Activated CD4-positive, alpha-beta T cell treated with anti-CD3 and anti-CD28 coated beads for 36 hours (primary cell): ENCODE measurements at regions not wholly inside any gene's neighbourhood (a gene's known extent, or its start where the extent isn't known, plus 50 kb on each side); places are given as distances from the start of the nearest gene placed in this dataset.

Experiments used
- ATAC-seq: fragments of 200-7000 bp; cut with Tn5 transposase; one replicate; pipeline ENCODE4 v1.10.0; 2021; ENCODE audit warnings: mild to moderate bottlenecking, moderate library complexity
- CTCF ChIA-PET: fragments of 350-600 bp; sonication (Branson Sonifier 250); formaldehyde crosslinking; loops from one replicate; lab custom pipeline; 2021; ENCODE audit warnings: antibody characterized with exemption; lab: Charles Lee
- POLR2A ChIA-PET: fragments of 350-600 bp; sonication (Branson Sonifier 250); formaldehyde crosslinking; loops from one replicate; lab custom pipeline; 2021; ENCODE audit warnings: antibody characterized with exemption, inconsistent platforms; lab: Charles Lee
- DNase-seq: peaks from one replicate; pipeline ENCODE4 v3.0.0-alpha.2; 2020
- H3K27ac Mint-ChIP-seq: one replicate; pipeline ENCODE4 v1.8.0; 2021; ENCODE audit warnings: mixed read lengths
- H3K27me3 Mint-ChIP-seq: one replicate; pipeline ENCODE4 v1.8.0; 2021; ENCODE audit warnings: mixed read lengths
- H3K36me3 Mint-ChIP-seq: one replicate; pipeline ENCODE4 v1.8.0; 2021; ENCODE audit warnings: low read depth, mixed read lengths
- H3K4me1 Mint-ChIP-seq: one replicate; pipeline ENCODE4 v1.8.0; 2021; ENCODE audit warnings: mixed read lengths
- H3K4me3 Mint-ChIP-seq: one replicate; pipeline ENCODE4 v1.8.0; 2021; ENCODE audit warnings: mild to moderate bottlenecking, moderate library complexity, mixed read lengths
- H3K9me3 Mint-ChIP-seq: one replicate; pipeline ENCODE4 v1.8.0; 2021; ENCODE audit warnings: low read depth, mixed read lengths
- intact Hi-C, 2 experiments: fragments of 100-400 bp; cut with DNase I in 1 of 2; cut with micrococcal nuclease in 1 of 2; formaldehyde crosslinking; loops; one replicate each; pipeline versions ENCODE4 v1.14.2 to v1.15.1; 2022 to 2024; cut with DNase I, micrococcal nuclease

- intact Hi-C loops: no loop called here
- H3K36me3 Mint-ChIP-seq: no peaks in the 10 kb centered on the region
- ChIA-PET POLR2A (no interaction called here), CTCF (interaction anchor here (0.7 to 1.5 kb wide), 3 partner anchors 20 to 32 kb away, joined by 4 to 11 read pairs (median 4); no protein-coding TSS in a partner anchor)
- no peaks in the 10 kb centered on the region for H3K9me3 Mint-ChIP-seq
- H3K4me3 Mint-ChIP-seq: no peak overlapping the region
- H3K27me3 Mint-ChIP-seq: peaks cover 12% of the 10 kb centered on the region
- H3K27ac Mint-ChIP-seq: no peak overlapping the region
- peaks cover 9% of the 10 kb centered on the region for H3K4me1 Mint-ChIP-seq
- no peak for DNase-seq
- ATAC-seq: no peak
Observed at GRCh38 chr2:47303341-47304148, 65.6 kb upstream of the EPCAM start.

GRCh38 chr2:47302308-47302707 is 66.8 kb upstream of the EPCAM start:
- no peak for ATAC-seq
- CTCF ChIA-PET: no interaction called here
- no peaks in the 10 kb centered on the region for H3K36me3 Mint-ChIP-seq

GRCh38 chr2:47301731-47302130 is 67.4 kb upstream of the EPCAM start:
- H3K27me3 Mint-ChIP-seq: peaks cover 13% of the 10 kb centered on the region
- peaks cover 9% of the 10 kb centered on the region for H3K4me1 Mint-ChIP-seq
- no peak overlapping the region for H3K27ac Mint-ChIP-seq
- no peaks in the 10 kb centered on the region for H3K9me3 Mint-ChIP-seq
- intact Hi-C loops: no loop called here
- no peaks in the 10 kb centered on the region for H3K36me3 Mint-ChIP-seq
- no peak overlapping the region for H3K4me3 Mint-ChIP-seq
- no peak for DNase-seq
- ChIA-PET POLR2A (no interaction called here), CTCF (no interaction called here)
- ATAC-seq: no peak

More at GRCh38 chr2:47302308-47302707, 66.8 kb upstream of the EPCAM start:
- POLR2A ChIA-PET: no interaction called here
- intact Hi-C loops: no loop called here
- Mint-ChIP-seq H3K4me3 (no peak overlapping the region), H3K9me3 (no peaks in the 10 kb centered on the region), H3K27ac (no peak overlapping the region), H3K4me1 (peaks cover 9% of the 10 kb centered on the region), H3K27me3 (peaks cover 13% of the 10 kb centered on the region)
- no peak for DNase-seq

GRCh38 chr2:47301277-47301618 is 67.9 kb upstream of the EPCAM start:
- ChIA-PET CTCF (interaction anchor here (1.2 kb wide), 1 partner anchor 22 kb away, joined by 4 read pairs; no protein-coding TSS in a partner anchor), POLR2A (no interaction called here)
- intact Hi-C loops: no loop called here
- Mint-ChIP-seq H3K27me3 (peaks cover 13% of the 10 kb centered on the region), H3K4me3 (no peak overlapping the region), H3K27ac (no peak overlapping the region), H3K36me3 (no peaks in the 10 kb centered on the region), H3K9me3 (no peaks in the 10 kb centered on the region), H3K4me1 (peaks cover 9% of the 10 kb centered on the region)
- DNase-seq (no peak), ATAC-seq (no peak)

GRCh38 chr2:47300609-47301276 is 68.4 kb upstream of the EPCAM start:
- intact Hi-C loops: no loop called here
- CTCF ChIA-PET: interaction anchor here (1.2 kb wide), 1 partner anchor 22 kb away, joined by 4 read pairs; no protein-coding TSS in a partner anchor
- H3K9me3 Mint-ChIP-seq: no peaks in the 10 kb centered on the region
- no peak for DNase-seq
- H3K27me3 Mint-ChIP-seq: peaks cover 13% of the 10 kb centered on the region
- no peak overlapping the region for H3K27ac Mint-ChIP-seq
- no peaks in the 10 kb centered on the region for H3K36me3 Mint-ChIP-seq
- POLR2A ChIA-PET: no interaction called here
- H3K4me1 Mint-ChIP-seq: peaks cover 9% of the 10 kb centered on the region
- H3K4me3 Mint-ChIP-seq: no peak overlapping the region
- no peak for ATAC-seq

GRCh38 chr2:47300081-47300480 is 69.0 kb upstream of the EPCAM start:
- ATAC-seq (no peak), DNase-seq (no peak)
- Mint-ChIP-seq H3K36me3 (no peaks in the 10 kb centered on the region), H3K27ac (no peak overlapping the region), H3K9me3 (no peaks in the 10 kb centered on the region), H3K4me1 (peaks cover 9% of the 10 kb centered on the region), H3K4me3 (no peak overlapping the region), H3K27me3 (peaks cover 11% of the 10 kb centered on the region)
- CTCF ChIA-PET: interaction anchor here (1.2 kb wide), 1 partner anchor 23 kb away, joined by 4 read pairs; no protein-coding TSS in a partner anchor
- POLR2A ChIA-PET: no interaction called here
- intact Hi-C loops: no loop called here

- ChIA-PET POLR2A (no interaction called here), CTCF (no interaction called here)
- Mint-ChIP-seq H3K27ac (no peak overlapping the region), H3K9me3 (no peaks in the 10 kb centered on the region), H3K36me3 (no peaks in the 10 kb centered on the region), H3K4me1 (peaks cover 9% of the 10 kb centered on the region), H3K4me3 (no peak overlapping the region), H3K27me3 (peaks cover 10% of the 10 kb centered on the region)
- intact Hi-C loops: no loop called here
- no peak for ATAC-seq
- no peak for DNase-seq
Observed at GRCh38 chr2:47299555-47299954, 69.6 kb upstream of the EPCAM start.

GRCh38 chr2:47298771-47299170 is 70.3 kb upstream of the EPCAM start:
- Mint-ChIP-seq H3K4me1 (peaks cover 9% of the 10 kb centered on the region), H3K9me3 (no peaks in the 10 kb centered on the region), H3K4me3 (no peak overlapping the region), H3K36me3 (no peaks in the 10 kb centered on the region), H3K27ac (no peak overlapping the region), H3K27me3 (peaks cover 10% of the 10 kb centered on the region)
- ATAC-seq: no peak
- CTCF ChIA-PET: no interaction called here
- POLR2A ChIA-PET: no interaction called here
- intact Hi-C loops: no loop called here
- no peak for DNase-seq

- no peak overlapping the region for H3K27ac Mint-ChIP-seq
- CTCF ChIA-PET: interaction anchor here (0.8 to 1.5 kb wide), 2 partner anchors 9 to 37 kb away, joined by 4 read pairs; no protein-coding TSS in a partner anchor
- peaks cover 8% of the 10 kb centered on the region for H3K27me3 Mint-ChIP-seq
- no peaks in the 10 kb centered on the region for H3K9me3 Mint-ChIP-seq
- peaks cover 9% of the 10 kb centered on the region for H3K4me1 Mint-ChIP-seq
- no peaks in the 10 kb centered on the region for H3K36me3 Mint-ChIP-seq
- DNase-seq: no peak
- ATAC-seq: no peak
- intact Hi-C loops: no loop called here
- POLR2A ChIA-PET: no interaction called here
- no peak overlapping the region for H3K4me3 Mint-ChIP-seq
Observed at GRCh38 chr2:47297767-47298425, 71.2 kb upstream of the EPCAM start.

- Mint-ChIP-seq H3K27me3 (peaks cover 2% of the 10 kb centered on the region), H3K9me3 (no peaks in the 10 kb centered on the region), H3K27ac (no peak overlapping the region), H3K4me3 (no peak overlapping the region), H3K4me1 (peaks cover 8% of the 10 kb centered on the region), H3K36me3 (no peaks in the 10 kb centered on the region)
- DNase-seq (no peak), ATAC-seq (no peak)
- ChIA-PET POLR2A (no interaction called here), CTCF (no interaction called here)
- intact Hi-C loops: no loop called here
Observed at GRCh38 chr2:47295981-47296635, 73.0 kb upstream of the EPCAM start.
